ENCODE measurements at regions not wholly inside any gene's neighbourhood (a gene's known extent, or its start where the extent isn't known, plus 50 kb on each side); places are given as distances from the start of the nearest gene placed in this dataset.
A peak's percentile ranks its signal among the peaks of the same experiment; 100 is the strongest.

GRCh38 chr3:124131580-124131979 is 139.7 kb upstream of the ROPN1 start:
- Histone ChIP-seq H3K4me3 (no peak overlapping the region), H3K4me1 (peaks cover 0 to 24% (median 3%) of the 10 kb centered on the region in 4 donors), H3K27me3 (no peaks in the 10 kb centered on the region), H3K9me3 (no peaks in the 10 kb centered on the region), H3K27ac (no peak overlapping the region), H3K36me3 (no peaks in the 10 kb centered on the region)
- WGBS, 5 donors: 54 to 82% (median 64%) methylated on average over 2 of the region's 2 CpGs
- intact Hi-C loops (cut with DNase I; ENCODE audit: low total_unique reads): no loop called here
- no peak for DNase-seq
- TF ChIP-seq CTCF (IDR thresholded peaks at IDR 0.05) (no peak), POLR2AphosphoS5 (IDR thresholded peaks at IDR 0.05) (peak in 1 of 3 donors; percentile 35), POLR2A (IDR thresholded peaks at IDR 0.05) (no peak), EP300 (IDR thresholded peaks at IDR 0.05) (no peak)

GRCh38 chr3:124132813-124133212 is 140.9 kb upstream of the ROPN1 start:
- WGBS, 5 donors: 40 to 65% (median 53%) methylated on average over 2 of the region's 2 CpGs
- no peak for DNase-seq
- Histone ChIP-seq H3K4me1 (peaks cover 0 to 24% (median 3%) of the 10 kb centered on the region in 4 donors), H3K36me3 (no peaks in the 10 kb centered on the region), H3K27ac (peak overlapping the region in 1 of 5 donors; percentile 11), H3K4me3 (no peak overlapping the region), H3K27me3 (no peaks in the 10 kb centered on the region), H3K9me3 (no peaks in the 10 kb centered on the region)
- TF ChIP-seq EP300 (IDR thresholded peaks at IDR 0.05) (no peak), POLR2A (IDR thresholded peaks at IDR 0.05) (no peak)
- intact Hi-C loops (cut with DNase I; ENCODE audit: low total_unique reads): no loop called here

GRCh38 chr3:124133366-124133940 is 141.5 kb upstream of the ROPN1 start:
- H3K4me3 ChIP-seq: no peak overlapping the region
- no peak for DNase-seq
- no peak overlapping the region for H3K27ac ChIP-seq
- no peaks in the 10 kb centered on the region for H3K36me3 ChIP-seq
- TF ChIP-seq POLR2AphosphoS5 (IDR thresholded peaks at IDR 0.05) (no peak), POLR2A (IDR thresholded peaks at IDR 0.05) (no peak), CTCF (IDR thresholded peaks at IDR 0.05) (no peak), EP300 (IDR thresholded peaks at IDR 0.05) (no peak)
- 74 to 80% (median 79%) methylated on average over 5 to 6 of the region's 6 CpGs for WGBS, 5 donors
- no peaks in the 10 kb centered on the region for H3K9me3 ChIP-seq
- no peaks in the 10 kb centered on the region for H3K27me3 ChIP-seq
- peaks cover 0 to 24% (median 3%) of the 10 kb centered on the region in 4 donors for H3K4me1 ChIP-seq
- intact Hi-C loops (cut with DNase I; ENCODE audit: low total_unique reads): no loop called here

- TF ChIP-seq POLR2AphosphoS5 (IDR thresholded peaks at IDR 0.05) (no peak), EP300 (IDR thresholded peaks at IDR 0.05) (no peak), POLR2A (IDR thresholded peaks at IDR 0.05) (no peak), CTCF (IDR thresholded peaks at IDR 0.05) (no peak)
- Histone ChIP-seq H3K27ac (no peak overlapping the region), H3K36me3 (no peaks in the 10 kb centered on the region), H3K4me1 (peaks cover 0 to 9% (median 3%) of the 10 kb centered on the region in 4 donors), H3K9me3 (no peaks in the 10 kb centered on the region), H3K4me3 (no peak overlapping the region), H3K27me3 (no peaks in the 10 kb centered on the region)
- intact Hi-C loops (cut with DNase I; ENCODE audit: low total_unique reads): no loop called here
- no peak for DNase-seq
These were observed 145.3 kb upstream of the ROPN1 start for GRCh38 chr3:124137216-124137615.

GRCh38 chr3:124138148-124138547 is 146.2 kb upstream of the ROPN1 start:
- Histone ChIP-seq H3K27ac (no peak overlapping the region), H3K9me3 (no peaks in the 10 kb centered on the region), H3K4me1 (peaks cover 0 to 7% (median 3%) of the 10 kb centered on the region in 4 donors), H3K27me3 (no peaks in the 10 kb centered on the region), H3K4me3 (no peak overlapping the region), H3K36me3 (no peaks in the 10 kb centered on the region)
- TF ChIP-seq POLR2A (IDR thresholded peaks at IDR 0.05) (no peak), CTCF (IDR thresholded peaks at IDR 0.05) (no peak), POLR2AphosphoS5 (IDR thresholded peaks at IDR 0.05) (no peak), EP300 (IDR thresholded peaks at IDR 0.05) (no peak)
- intact Hi-C loops (cut with DNase I; ENCODE audit: low total_unique reads): no loop called here
- no peak for DNase-seq

Data from stomach (tissue), 8 donors.